HG03521 (cell line): ENCODE measurements at regions not wholly inside any gene's neighbourhood (a gene's known extent, or its start where the extent isn't known, plus 50 kb on each side); places are given as distances from the start of the nearest gene placed in this dataset.

ENCODE experiments used
- ATAC-seq: cut with Tn5 transposase; IDR thresholded peaks from one replicate; pipeline ENCODE4 v1.9.1; 2021; ENCODE audit warnings: mild to moderate bottlenecking, moderate library complexity; ENCODE audit not compliant: unreplicated experiment

GRCh38 chr11:45556851-45557707, 108.3 kb downstream of the CHST1 start:
- ATAC-seq, result no peak

- ATAC-seq, result no peak
These were observed 111.0 kb downstream of the CHST1 start for GRCh38 chr11:45554230-45554967.

- ATAC-seq, result no peak
These were observed 112.0 kb downstream of the CHST1 start for GRCh38 chr11:45553383-45553936.

- ATAC-seq, result no peak
These were observed 114.2 kb downstream of the CHST1 start for GRCh38 chr11:45551191-45551713.

GRCh38 chr11:45549257-45549656, 116.2 kb downstream of the CHST1 start:
- ATAC-seq, result no peak

GRCh38 chr11:45546366-45546765, 119.1 kb downstream of the CHST1 start:
- ATAC-seq, result no peak

- no peak for ATAC-seq
These were observed 120.6 kb downstream of the CHST1 start for GRCh38 chr11:45544826-45545225.

DNA sequence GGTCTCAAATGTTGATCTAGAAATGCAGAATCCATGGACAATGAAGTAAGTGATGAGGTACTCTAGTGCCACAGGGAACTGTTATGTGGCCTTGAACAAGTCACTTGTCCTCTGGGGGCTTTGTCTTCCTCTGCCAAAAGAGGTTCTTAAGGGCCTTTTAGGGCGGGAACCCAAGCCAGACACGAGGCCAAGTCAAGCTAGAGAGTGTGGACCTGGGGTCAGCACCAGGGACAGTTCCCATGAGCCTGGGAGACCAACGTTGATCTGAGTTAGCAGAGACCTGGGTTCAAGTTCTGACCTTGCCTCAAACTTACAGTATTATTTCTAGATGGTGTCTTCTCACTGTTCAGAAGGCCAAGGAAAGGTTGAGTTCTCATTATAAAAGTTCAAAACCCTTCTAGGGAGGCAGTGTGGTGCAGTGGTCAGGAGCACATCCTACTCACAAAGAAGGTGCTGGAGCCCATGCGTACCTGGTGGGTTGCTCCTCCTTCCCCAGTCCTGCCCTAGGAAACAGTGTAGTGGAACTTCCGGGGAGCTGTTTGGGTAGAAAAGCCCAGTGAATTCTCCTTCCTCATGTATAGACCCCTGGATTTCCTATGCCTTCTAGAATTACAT, 121.5 kb downstream of the CHST1 start:
- no peak for ATAC-seq

- ATAC-seq, result no peak
These were observed 122.3 kb downstream of the CHST1 start for GRCh38 chr11:45543081-45543480.

DNA sequence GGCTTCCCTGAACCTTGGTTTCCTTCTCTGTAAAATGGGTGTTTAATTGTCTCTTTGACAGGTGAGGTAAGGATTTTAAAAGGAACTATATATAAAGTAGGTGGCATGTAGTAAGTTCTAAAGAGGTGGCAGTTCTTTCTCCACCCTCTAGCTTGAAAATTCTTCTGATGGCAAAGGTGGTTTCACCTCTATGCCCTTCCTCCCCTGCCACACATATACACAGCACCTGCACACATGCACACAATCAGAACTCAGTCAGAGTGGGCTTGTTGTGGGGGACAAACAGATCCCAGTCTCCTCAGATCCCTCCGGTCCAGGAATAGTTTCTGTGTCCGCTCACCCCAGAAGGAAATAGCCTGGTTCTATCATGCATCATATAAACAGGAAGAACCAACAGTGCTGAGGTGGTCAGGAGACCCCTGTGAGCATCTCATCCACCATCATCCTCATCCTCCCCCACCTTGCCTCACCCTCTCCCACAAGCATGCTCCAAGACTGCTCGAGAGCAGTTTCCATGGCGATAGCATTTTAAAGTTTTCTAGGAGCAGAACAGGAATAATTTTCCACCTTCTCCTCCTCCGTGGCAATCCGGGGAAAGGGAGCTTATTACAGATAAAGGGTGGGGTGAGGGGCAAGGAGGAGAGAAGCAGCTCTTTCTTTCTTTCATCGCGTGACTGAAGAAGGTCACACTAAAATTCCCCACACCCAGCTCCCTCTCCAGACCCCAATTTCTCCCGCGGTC, 123.6 kb downstream of the CHST1 start:
- ATAC-seq, result no peak

DNA sequence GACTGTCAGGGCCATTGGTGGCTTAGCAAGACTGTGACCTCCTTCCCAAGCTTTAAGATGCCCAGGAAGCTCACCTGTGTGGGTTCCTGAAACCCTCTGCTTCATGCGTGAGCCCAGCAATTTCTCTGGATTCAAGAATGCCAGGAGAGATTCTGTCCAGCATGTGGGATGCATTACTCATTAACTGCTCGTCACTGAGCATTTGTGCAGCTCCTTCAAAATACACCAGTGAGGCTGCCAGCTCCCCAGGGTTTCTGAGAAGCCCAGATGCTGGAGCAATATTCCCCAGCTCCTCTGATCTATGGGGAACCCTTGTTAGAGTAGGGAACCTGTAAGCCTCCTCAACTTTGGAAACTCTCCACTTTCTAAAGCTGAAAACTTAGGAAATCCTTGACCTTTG, 126.5 kb downstream of the CHST1 start:
- no peak for ATAC-seq

DNA sequence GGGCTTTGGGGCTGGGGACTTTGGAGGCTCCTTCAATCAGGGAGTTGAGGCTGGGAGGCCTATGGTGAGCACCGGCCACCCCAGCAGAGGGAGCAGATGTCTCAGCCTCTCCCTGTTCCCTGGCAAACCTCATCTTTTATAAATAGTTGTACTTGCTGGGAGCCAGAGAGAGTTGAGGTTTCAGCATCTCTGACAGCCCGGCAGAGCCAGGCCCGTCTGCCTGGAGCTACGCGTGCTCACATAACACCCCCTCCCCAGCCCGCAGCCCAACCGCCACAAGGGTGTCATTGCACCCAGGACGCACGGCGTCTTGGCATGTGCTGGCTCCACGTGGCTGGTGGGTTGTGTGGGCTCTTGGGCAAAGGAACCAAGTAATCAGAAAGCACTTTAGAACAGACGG, 127.1 kb downstream of the CHST1 start:
- no peak for ATAC-seq

GRCh38 chr11:45537614-45538013, 127.8 kb downstream of the CHST1 start:
- ATAC-seq, result no peak

DNA sequence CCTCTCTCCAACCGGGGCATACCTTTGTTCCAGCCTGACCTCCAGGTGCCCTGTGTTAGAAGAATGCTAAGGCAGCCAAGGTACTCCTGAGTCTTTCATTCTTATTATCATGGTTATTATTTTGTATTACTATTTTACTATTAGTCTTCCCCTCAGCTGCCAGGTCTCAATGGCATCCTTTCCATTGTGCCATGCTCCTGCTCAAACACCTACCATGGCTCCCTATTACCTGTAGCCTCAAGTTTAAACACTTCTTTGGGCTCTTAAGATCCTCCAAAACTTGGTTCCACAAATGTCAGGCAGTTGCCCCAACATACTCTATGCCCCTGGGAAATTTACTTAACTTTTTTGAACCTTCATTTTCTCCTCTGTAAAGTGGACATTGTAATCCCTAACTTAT, 130.4 kb downstream of the CHST1 start:
- ATAC-seq, result no peak

GRCh38 chr11:45534132-45534531, 131.3 kb downstream of the CHST1 start:
- no peak for ATAC-seq

DNA sequence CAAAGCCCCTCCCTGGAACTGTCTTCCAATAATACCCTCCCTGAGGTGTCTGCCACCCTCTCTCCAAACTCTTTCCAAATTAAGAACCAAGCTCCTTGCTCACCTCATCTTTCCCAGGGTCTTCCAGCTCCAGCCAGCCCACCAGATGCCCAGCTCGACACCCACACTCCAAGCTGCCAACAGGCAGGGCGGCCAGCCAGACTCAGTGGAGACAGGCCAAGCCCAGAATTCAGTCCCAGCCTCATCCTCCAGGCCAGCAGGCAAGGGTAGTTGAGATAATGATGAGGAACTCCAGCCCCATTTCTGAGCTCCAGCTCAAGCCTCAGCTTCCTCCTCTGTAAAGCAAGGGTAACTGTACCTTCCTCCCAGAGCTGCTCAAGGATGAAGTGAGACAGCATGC, 132.9 kb downstream of the CHST1 start:
- no peak for ATAC-seq

GRCh38 chr11:45530776-45531175, 134.6 kb downstream of the CHST1 start:
- no peak for ATAC-seq

DNA sequence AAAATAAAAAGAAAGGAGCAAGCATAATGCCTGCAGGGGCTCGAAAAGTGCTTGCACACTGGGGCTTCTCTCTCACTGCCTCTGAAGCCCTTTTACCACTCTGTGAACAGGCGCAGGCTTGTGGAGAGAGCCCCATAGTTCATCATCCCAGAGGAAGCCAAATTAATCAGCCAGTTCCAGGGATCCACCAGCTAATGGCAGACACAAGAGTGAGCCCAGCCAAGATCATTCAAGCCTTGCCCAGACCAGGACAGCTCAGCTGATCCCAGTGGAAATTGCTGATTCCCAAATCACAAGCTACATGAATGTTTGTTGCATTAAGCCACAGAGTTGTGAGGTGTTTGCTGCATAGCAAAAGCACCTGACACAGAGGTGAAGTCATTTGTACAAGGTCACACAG, 135.3 kb downstream of the CHST1 start:
- ATAC-seq, result no peak

GRCh38 chr11:45528435-45528834, 137.0 kb downstream of the CHST1 start:
- ATAC-seq, result no peak

DNA sequence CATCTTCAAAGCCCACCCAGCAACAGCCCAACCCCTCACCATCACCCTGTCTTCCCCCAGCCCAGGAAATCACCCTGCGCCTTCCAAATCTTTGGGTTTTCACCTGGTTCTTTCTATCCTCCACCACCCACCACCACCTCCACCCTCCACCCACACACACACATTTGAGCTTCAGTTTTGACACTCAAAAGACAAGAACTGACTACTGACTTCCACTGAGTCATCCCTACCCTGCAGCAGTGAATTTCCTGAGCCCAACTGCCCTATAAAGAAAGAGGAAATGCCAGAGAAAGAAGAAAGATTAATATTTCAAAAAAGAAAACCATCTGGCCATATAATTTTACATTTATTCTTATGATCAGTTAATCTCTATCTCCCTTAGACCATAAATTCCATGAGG, 137.5 kb downstream of the CHST1 start:
- ATAC-seq, result no peak

DNA sequence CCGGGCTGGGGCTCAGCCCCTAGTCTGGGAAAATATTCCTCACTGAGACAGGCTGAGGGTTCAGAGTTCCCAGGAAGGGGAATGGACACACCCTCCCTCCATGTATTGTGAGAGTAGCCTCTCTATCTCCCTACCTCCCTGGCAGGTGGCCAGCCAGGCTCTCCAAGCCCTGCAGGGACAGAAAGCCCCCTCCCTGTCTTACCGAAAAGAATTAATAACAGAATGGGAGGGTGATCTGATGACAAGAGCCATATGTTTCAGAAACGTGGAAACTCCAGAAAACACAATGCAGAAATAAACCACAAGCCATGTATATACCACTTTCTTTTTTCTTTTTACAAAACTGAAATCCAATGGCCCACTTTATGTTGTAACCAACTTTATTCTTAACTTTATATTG, 140.0 kb downstream of the CHST1 start:
- ATAC-seq, result no peak
